ENCODE measurements at regions not wholly inside any gene's neighbourhood (a gene's known extent, or its start where the extent isn't known, plus 50 kb on each side); places are given as distances from the start of the nearest gene placed in this dataset.
"Not testable (repeated sequence)": the region's sequence is repeated elsewhere in the genome, so short reads cannot be mapped to it uniquely, and the experiment has no call there.

DNA sequence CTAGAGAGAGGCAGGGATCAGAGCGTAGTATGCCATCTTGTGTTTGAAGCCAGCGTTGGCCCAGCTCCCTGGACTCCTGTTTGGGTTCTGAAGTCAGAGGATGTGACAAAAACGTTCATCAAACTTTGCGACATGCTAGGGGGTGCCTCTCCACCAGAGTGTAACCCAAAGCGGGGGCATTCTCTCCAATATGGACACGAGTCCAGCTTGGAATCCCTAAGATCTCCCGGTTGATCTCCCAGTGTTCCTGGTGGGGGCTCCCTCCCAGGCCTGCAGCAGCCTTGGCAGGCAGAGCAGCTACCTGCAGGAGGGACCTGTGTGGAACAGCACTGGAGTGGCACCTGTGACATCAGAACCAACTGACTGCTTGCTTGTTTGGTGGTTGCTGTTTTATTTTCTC is 218.8 kb upstream of the ECI2 start:
- no peak for DNase-seq (ENCODE audit: low read depth)

DNA sequence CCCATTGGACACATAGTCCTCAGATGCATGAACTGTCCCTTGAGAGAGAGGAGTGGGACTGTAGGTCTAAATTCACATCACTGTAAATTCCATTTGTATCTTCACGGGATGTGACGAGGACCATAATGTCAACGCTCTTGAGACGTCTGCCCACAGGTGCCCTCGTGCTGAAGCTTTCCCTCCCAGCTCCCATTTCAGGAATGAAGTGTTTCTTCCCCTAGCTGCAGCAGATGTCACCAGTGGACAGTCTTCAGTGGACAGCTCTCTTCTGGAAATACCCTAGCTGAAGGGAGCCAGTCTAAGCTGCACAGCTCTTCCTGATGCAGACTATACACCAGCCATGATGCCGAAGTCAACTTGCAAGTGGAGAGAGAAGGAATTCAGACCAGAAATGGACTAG is 217.4 kb upstream of the ECI2 start:
- DNase-seq (ENCODE audit: low read depth), result no peak

DNA sequence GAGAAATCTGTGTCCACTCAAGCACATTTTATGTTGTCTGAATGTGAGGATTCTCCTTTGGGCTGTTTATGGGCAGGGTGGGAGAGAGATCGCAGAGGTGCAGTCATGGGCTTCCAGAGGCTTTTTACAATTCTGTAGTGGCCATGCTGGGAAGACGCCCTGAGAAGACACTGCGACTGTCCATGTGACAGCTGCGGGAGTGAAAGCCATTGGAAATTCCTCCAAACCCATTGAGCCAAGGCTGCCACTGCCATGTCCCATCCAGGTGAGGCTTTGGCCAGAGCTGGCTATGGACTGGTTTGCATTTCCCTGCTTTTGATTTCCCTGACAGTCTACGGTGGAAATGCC is 216.9 kb upstream of the ECI2 start:
- no peak for DNase-seq (ENCODE audit: low read depth)

DNA sequence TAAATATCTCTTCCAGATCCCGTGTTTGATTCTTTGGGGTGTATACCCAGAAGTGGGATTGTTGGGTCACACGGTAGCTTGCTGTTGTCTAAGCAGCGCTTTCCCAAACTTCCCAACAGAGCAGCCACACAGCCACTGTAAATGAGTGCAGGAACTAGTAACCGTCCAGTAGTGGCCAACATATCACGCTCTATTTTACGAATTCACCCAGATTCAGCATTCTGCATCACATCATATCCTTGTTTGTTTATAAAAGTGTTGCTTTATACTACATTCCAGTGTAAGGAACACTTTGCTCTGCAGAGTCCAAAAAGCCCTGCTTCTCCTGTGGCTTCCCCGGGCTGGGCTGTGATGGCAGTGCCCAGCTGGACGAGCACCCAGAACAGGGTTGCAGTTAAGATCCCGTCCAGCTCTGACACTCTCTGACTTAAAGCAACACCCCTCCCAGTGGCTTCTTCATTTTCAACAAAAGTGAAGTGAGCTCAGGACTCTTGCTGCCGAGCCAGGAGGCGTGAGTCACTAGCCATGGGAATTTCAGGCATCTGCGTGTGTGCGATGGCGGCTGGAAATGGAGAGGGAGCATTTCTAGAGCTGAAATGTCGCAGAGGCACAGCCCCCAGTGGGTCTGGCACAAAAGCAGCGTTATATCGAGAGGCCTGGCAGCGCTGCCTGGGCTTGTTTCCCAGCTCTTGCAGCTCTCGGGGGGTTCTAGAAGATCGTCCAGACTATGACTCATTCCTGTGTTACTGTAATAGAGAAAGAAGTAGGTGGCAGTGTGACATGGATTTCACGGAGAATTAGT is 216.3 kb upstream of the ECI2 start:
- DNase-seq (ENCODE audit: low read depth), result no peak

DNA sequence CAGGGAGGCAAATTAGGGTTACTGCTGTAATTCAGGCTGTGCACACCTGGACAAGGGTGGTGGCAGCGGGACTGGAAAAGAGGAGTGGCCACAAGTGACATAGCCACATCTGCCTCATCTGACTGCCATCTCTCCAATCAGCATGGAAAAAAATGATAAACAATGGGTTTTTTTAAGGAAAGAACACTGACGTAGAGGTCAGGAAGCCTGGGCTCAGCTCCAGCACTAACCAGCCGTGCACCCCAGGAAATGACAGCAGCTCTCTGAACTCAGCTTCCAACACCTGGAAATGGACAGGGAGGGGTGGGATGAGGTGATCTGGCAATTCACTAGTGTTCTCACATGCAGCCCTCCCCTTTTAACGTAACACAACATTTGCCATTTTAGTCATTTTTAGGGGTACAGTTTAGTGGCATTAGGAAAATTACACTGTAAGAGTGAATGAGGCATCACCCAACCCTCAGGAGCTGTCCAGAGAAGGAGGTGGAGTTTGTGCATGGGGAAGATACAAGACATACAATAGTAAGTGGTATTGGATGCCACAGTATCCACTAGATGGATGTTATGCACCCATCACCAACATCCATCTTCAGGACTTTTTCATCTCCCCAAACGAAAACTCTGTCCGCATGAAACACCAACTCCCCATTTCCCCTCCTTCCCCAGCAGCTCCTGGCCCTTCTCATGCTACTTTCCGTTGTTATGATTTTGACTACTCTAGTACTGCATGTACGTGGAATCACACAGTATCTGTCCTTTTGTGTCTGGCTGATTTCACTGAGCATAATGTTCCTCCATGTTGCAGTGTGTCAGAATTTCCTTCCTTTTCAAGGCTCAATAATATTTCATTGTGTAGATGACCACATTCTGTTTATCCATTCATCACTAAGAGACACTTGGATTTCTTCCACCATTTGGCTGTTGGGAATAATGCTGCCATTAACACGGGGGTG is 215.5 kb upstream of the ECI2 start:
- no peak for DNase-seq (ENCODE audit: low read depth)

DNA sequence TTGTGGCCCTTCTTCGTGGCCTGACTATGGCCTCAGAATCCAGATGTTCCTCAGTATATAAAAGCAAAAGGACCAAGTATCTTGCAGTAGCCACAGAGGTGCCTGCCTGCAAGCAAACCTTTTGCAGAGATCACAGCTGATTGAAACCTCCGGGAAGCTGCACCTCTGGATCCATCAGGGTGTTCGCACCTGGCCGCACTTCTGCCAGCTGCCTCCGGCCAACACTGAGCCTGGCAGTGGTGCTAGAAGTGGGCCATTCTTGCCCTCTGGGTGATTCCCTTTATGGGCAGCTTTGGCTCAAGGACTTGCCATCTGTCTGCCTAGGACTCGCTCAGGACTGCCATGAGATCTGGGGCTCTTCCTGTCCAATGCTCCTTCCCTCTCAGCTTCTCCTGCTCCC is 214.6 kb upstream of the ECI2 start:
- DNase-seq (ENCODE audit: low read depth), result no peak

DNA sequence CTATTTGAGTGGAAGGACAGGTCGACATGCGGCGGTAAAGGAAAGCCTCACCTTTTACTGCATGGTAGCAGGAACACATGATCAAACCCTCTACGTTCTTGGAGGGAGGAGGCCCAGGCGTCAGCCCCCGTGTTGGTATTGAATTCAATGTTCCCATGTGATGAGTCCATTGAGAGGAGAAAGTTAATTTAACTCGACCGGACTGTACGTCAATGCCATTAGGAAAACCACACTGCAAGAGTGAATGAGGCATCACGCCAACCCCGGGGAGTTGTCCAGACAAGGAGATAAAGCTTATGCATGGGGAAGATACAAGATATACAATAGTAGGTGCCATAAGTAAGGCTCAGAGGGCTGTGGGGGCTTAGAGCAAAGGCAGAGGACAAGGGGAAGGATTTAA is 213.9 kb upstream of the ECI2 start:
- no peak for DNase-seq (ENCODE audit: low read depth)

DNA sequence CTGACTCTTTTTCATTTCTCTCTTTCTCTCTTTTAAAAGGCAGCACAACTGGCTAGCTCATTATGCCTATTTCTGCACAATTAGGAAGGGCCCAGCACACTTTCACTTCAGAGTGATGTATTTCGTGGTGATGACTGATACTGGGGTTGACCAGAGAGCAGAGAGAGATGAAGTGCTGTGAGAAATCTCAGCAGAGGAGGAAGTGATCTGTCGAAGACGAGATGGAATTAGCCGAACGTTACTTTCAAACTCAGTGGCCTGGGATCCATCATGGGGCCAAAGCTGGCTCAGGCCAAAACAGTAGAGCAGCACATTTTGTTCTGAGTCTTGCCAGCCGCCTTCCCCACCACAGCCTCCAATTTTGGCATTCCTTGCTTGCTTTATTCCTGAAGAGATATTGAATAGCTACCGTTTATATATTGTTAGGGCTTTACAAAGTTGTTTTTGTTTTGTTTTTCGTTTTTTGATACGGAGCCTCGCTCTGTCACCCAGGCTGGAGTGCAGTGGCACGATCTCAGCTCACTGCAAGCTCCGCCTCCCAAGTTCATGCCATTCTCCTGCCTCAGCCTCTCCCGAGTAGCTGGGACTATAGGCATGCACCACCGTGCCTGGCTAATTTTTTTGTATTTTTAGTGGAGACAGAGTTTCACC is 213.2 kb upstream of the ECI2 start:
- no peak for DNase-seq (ENCODE audit: low read depth)

DNA sequence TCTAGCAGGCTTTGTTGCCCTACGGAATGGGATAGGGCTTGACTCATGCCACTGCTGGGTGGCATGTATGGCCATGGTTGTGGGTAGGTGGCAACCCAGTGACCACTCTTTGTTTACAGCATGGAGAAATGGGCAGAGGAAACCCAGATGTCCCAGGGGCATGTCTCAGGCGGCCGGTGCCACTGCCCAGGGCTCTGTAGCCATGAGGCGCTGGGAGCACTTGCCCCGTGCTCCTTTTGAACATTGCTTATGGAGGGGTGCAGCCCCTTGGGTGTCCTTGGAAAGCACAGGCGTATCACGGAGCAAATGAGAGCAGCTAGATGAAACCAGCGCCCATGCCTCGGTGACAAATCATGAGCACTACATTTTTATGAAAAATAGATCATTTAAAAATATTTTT is 212.5 kb upstream of the ECI2 start:
- DNase-seq (ENCODE audit: low read depth), result no peak

DNA sequence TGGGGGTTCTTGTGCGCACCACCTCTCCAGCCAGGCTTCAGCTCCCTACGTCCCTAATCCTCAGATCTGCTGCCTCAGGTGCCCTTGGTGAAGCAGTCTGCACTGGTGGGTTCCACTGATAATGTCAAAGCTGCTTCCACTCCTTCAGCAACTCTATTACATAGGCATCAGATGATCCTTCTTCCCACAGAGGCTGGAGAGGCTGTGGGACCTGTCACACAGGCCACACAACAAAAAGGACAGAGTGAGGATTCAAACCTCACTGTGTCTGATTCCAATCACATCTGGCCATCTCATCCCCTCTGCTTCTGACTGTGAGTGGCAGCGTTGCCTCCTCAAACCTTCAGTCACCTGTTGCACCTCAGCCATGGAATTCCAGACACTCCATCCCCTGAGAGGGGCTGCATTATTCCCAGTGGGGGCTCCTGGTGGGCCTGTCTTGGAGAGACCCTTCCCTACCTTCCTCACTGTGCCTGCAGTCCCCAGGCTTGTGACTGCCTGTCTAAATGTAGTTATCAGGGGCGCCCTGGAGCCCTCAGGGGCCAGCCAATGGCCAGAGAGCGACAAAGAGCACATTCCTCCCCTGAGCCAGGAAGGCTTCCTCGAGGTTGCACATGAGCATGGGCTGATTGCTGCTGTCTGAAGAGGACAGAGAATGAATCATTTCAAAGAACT is 211.4 kb upstream of the ECI2 start:
- no peak for DNase-seq (ENCODE audit: low read depth)

DNA sequence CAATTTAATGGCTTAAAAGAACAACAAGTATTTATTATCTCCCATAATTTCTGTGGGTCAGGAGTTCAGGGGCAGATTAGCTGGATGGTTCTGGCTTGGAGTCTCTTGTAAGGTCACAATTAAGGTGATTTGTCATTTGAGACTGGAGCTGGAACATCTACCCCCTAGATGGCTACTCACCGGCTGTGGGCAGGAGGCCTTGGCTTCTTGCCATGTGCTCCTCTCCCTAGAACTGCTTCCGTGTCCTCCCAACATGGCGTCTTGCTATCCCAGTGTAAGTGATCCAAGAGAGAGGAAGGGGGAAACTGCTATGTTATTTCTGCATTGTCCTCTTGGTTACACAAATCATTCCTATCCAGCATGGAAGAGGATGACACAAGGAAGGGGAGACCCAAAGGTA is 210.2 kb upstream of the ECI2 start:
- no peak for DNase-seq (ENCODE audit: low read depth)

DNA sequence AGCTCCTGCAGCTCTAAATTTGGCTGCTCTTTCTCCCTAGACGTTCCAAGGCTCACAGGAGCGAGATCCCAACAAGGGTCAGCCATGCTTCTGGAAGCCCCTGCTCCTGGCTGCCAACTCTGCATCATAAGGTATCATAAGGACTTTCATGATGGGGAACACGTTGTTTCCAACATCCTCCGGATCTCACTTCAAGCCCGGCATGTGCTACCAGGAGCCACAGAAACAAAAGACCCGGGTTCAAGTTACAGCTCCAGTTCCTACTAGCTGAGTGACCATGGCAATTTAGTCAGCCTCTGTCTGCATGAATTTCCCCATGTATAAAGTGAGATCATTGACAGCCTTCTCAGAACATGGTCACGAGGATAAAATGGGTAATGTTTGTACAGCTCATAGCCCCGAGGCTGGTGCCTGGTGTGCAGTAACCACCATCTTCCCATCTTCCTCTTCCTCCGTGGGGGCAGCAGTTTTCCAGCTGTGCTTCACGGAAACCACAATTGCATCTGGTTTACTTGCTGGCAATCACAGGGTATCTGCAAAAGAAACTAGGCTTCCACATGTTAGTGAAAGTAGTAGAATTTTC is 209.0 kb upstream of the ECI2 start:
- no peak for DNase-seq (ENCODE audit: low read depth)

DNA sequence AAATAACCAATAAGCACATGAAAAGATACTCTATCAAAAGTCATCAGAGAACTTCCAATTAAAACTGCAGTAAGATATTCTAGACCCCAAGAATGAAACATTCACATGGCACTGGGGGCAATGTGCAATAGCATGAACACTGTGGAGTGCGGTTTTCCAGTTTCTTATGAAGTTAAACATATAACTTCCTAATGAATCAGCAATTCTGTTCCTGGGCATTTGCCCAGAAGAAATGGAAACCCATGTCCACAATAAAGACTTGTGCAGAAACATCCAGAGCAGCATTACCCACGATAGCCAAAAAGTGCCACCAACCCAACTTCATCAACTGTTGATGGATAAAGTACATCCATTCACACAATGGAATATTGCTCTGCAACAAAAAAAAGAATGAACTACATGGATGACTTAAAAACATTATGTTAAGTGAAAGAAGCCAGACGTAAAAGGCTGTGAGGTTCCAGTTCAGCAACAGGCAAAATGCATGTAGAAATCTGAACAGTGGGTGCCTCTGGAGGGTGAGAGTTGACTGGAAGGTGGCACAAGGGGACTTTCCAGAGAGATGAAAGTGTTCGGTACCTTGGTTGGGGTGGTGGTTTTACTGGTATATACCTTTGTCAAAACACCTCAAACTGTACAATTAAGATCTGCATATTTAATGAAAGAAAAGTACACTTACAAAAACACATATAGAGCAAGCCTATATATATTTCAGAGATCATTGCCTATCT is 207.2 kb upstream of the ECI2 start:
- no peak for DNase-seq (ENCODE audit: low read depth)

DNA sequence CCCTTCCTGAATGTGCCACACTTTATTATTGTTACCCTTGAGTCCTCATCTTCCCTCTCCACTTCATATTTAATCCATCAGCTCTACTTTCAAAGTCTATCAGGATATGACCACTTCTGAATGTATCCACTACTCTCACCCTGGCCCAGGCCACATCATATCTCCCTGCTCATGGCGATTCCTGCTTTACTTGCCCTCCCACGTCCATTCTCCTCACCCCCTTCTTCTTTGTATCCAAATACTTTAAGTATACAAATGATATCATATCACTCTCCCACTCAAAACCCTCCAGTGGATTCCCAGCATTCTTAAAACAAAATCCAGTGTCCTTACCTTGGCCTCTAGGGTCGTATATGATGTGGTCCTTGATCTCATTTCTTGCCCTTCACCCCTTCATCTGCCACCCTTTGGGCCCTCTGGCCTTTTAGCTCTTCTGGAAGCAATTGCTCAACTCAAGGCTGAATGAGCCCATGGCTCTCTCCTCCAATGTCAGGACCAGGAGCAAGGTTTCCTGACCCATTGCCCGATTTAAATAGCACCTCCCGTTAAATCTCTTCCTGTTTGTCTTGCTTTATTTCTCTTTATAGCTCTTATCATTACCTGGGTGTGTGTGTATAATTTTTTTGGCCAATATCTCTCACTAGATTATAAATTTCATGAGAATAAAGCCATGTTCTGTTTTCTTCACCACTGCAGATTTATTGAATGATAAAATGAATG is 205.9 kb upstream of the ECI2 start:
- no peak for DNase-seq (ENCODE audit: low read depth)

DNA sequence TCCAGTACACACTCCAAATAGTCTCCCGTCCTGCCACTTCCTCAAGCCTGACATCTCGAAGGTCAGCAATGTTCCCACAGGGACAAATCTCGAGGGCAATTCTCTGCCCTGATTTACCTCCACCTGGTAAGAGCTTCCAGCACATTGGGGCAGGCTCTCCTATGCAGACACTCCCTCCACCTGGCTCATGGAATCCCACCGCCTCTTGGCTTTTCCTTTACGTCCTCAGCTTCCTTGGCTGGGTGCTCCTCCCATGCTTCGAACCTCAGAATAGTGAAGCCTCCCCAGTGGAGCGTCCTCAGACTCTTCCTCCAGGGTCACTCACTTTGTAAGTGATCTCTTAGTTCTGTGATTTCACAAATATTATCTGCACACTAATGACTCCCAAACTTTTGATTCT is 205.2 kb upstream of the ECI2 start:
- no peak for DNase-seq (ENCODE audit: low read depth)

DNA sequence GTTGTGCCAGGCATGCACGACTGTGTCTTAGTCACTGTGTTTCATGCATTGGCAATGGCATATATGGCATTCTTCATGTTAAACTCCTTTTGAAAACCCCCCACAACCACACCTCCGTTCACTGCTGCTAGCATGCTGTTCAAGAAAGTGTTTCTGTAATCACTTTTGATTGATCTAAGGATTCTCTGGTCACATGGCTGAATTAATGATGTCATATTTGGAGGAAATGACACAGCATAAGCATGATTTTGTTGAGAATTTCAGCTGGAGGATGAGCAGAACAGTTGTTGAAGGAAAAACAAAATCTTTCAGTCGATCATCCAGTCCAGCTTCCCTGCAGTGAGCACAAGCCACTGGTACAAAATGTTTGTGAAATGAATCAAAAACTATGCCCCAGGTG is 203.5 kb upstream of the ECI2 start:
- no peak for DNase-seq (ENCODE audit: low read depth)

DNA sequence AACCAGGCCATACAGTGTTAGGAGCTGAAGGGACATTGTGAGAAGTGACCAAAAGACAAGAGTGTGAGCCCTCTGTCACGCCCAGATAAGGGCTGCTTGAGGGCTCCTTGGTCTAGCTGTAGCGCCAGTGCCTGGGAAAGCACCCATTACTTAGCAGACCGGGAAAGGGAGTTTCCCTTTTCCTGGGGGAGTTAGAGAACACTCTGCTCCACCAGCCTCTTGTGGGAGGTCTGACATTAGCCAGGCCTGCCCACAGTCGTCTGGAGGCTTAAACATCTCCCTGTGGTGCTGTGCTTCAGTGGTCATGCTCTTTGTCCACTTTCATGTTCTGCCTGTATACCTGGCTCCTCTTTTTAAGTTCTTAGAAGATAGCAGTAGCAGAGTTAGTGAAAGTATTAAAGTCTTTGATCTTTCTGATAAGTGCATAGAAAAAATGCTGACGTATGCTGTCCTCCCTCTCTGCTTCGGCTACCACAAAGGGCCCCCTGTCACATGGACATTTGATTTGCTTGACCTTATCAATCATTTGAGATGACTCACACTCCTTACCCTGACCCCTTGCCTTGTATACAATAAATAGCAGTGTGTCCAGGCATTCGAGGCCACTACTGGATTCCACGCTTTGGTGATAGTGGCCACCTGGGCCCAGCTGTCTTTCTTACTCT is 201.5 kb upstream of the ECI2 start:
- no peak for DNase-seq (ENCODE audit: low read depth)

DNA sequence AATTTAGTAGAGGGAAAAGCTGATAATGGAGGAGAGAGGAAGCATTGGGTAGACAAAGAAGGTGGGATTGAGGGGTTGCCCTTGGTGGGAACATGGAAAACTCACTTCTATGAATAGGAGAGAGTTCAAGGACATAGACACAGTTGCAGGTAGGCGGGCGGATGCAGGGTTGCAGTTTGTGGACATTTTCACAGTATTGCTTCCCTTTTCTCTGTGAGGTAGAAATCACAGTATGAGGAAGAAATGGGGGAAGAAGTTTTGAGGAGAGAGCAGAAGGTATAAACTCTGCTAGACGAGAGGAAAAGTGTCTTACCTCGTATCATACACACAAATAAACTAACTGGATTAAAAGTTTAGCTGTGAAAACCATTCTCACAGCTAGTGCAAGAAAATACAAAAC is 200.7 kb upstream of the ECI2 start:
- no peak for DNase-seq (ENCODE audit: low read depth)

DNA sequence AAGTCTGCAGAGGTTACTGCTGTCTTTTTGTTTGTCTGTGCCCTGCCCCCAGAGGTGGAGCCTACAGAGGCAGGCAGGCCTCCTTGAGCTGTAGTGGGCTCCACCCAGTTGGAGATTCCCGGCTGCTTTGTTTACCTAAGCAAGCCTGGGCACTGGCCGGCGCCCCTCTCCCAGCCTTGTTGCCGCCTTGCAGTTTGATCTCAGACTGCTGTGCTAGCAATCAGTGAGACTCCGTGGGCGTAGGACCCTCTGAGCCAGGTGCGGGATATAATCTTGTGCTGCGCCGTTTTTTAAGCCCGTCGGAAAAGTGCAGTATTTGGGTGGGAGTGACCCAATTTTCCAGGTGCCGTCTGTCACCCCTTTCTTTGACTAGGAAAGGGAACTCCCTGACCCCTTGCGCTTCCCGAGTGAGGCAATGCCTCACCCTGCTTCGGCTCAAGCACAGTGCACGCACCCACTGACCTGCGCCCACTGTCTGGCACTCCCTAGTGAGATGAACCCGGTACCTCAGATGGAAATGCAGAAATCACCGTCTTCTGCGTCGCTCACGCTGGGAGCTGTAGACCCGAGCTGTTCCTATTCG is 198.9 kb upstream of the ECI2 start:
- DNase-seq (ENCODE audit: low read depth), result not testable (repeated sequence)

DNA sequence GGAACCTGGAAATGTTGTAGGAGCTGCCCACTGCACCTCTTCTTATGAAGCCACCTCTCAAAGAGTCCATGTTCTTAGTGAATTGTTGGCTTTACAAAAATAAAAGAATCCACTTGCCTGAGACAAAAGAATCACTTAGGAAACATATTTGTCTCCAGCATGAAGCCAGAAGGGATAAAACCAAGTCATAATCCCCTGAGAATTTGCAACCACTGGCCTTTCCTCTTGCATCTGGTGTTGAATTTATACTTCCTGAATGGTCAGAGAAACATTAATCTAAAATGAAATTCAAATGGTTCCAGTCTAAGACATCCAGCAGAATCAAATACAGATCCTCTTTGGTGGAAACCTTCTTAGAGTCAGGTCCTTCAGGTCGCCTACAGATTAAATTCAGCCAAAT is 192.5 kb upstream of the ECI2 start:
- no peak for DNase-seq (ENCODE audit: low read depth)

All from stimulated activated CD4-positive, alpha-beta T cell treated with anti-CD3 and anti-CD28 coated beads, Interleukin-2, amount 100 ng/mL, for 4 hours (primary cell).